Karpas-422 (cell line): ENCODE measurements at regions not wholly inside any gene's neighbourhood (a gene's known extent, or its start where the extent isn't known, plus 50 kb on each side); places are given as distances from the start of the nearest gene placed in this dataset.

ENCODE experiments used
- DNase-seq: peaks from one replicate; pipeline ENCODE4 v3.0.0-alpha.2; 2015
- H2AFZ ChIP-seq: fragments of 200-600 bp; sonication (generic); 2 replicates; pipeline ENCODE4 v1.6.1; 2014; ENCODE audit warnings: antibody characterized with exemption, low read length, mixed read lengths
- H3K27ac ChIP-seq: fragments of 200-600 bp; sonication (generic); 2 replicates; pipeline ENCODE4 v1.5.1; 2014; ENCODE audit warnings: mild to moderate bottlenecking, low read length, moderate library complexity
- H3K27me3 ChIP-seq: fragments of 200-600 bp; sonication (generic); 2 replicates; pipeline ENCODE4 v1.6.1; 2014; ENCODE audit warnings: low read length, mixed read lengths
- H3K36me3 ChIP-seq: fragments of 200-600 bp; sonication (generic); 2 replicates; pipeline ENCODE4 v1.6.1; 2014; ENCODE audit warnings: low read length, mixed read lengths; ENCODE audit not compliant: insufficient read depth
- H3K4me1 ChIP-seq: fragments of 200-600 bp; sonication (generic); 2 replicates; pipeline ENCODE4 v1.6.1; 2014; ENCODE audit warnings: mild to moderate bottlenecking, low read length, mixed read lengths
- H3K4me2 ChIP-seq: fragments of 200-600 bp; sonication (generic); 2 replicates; pipeline ENCODE4 v1.6.1; 2014; ENCODE audit warnings: low read length, low read depth, mild to moderate bottlenecking; ENCODE audit not compliant: poor library complexity, severe bottlenecking
- H3K4me3 ChIP-seq: fragments of 200-600 bp; sonication (generic); 2 replicates; pipeline ENCODE4 v1.5.1; 2014; ENCODE audit warnings: mild to moderate bottlenecking, antibody characterized with exemption, low read length, mixed read lengths
- H3K79me2 ChIP-seq: fragments of 200-600 bp; sonication (generic); 2 replicates; pipeline ENCODE4 v1.6.1; 2014; ENCODE audit warnings: mild to moderate bottlenecking, low read length, mixed read lengths
- H3K9ac ChIP-seq: fragments of 200-600 bp; sonication (generic); 2 replicates; pipeline ENCODE4 v1.6.0; 2014; ENCODE audit warnings: low read length
- H3K9me2 ChIP-seq: fragments of 200-600 bp; sonication (generic), shearing (Covaris generic); replicated peaks from 2 replicates; pipeline ENCODE4 v1.6.0; 2014; ENCODE audit warnings: mild to moderate bottlenecking, low read length, moderate library complexity; ENCODE audit not compliant: insufficient read depth
- H3K9me3 ChIP-seq: fragments of 300-700, 200-600 bp; sonication (generic); 2 replicates; pipeline ENCODE4 v1.6.1; 2014; ENCODE audit warnings: low read length, mixed read lengths
- H4K20me1 ChIP-seq: fragments of 200-600 bp; sonication (generic); 2 replicates; pipeline ENCODE4 v1.6.1; 2014; ENCODE audit warnings: mild to moderate bottlenecking, antibody characterized with exemption, low read length, low read depth; ENCODE audit not compliant: insufficient read depth

DNA sequence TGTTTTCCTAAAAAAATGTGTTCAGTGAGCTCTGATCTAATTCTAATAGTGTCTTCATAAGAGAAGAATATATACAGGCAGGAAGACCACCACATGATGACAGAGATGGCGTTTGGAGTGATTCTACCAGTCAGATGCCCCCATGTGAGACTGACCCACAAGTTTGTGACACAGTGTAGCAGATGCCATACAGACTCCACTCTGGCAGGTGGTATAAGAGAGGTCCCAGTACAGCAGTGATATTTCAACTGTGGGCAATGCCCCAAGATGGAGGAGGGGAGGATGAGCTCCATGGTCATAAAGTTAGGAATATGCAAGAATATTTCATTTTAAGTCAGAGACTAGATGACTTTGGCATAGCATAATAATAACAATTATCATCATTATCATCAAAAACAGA is 1022.6 kb downstream of the KCNMA1 start:
- no peak overlapping the region for H3K27ac ChIP-seq
- no peak overlapping the region for H3K4me2 ChIP-seq
- no peak for DNase-seq
- no peaks in the 10 kb centered on the region for H3K36me3 ChIP-seq
- H3K79me2 ChIP-seq = no peaks in the 10 kb centered on the region
- no peaks in the 10 kb centered on the region for H4K20me1 ChIP-seq
- H3K9me3 ChIP-seq = no peaks in the 10 kb centered on the region
- no peaks in the 10 kb centered on the region for H3K27me3 ChIP-seq
- H3K4me1 ChIP-seq = no peaks in the 10 kb centered on the region
- H2AFZ ChIP-seq = no peak overlapping the region
- H3K9me2 ChIP-seq = no peaks in the 10 kb centered on the region
- no peak overlapping the region for H3K9ac ChIP-seq
- no peak overlapping the region for H3K4me3 ChIP-seq
